Upper lobe of left lung (tissue), 6 donors: ENCODE measurements at regions not wholly inside any gene's neighbourhood (a gene's known extent, or its start where the extent isn't known, plus 50 kb on each side); places are given as distances from the start of the nearest gene placed in this dataset.
A peak's percentile ranks its signal among the peaks of the same experiment; 100 is the strongest.

Experiments
- ATAC-seq, 2 donors: fragments of 200-7000 bp; cut with Tn5 transposase; one replicate each; pipeline ENCODE4 v1.9.1; 2022; ENCODE audit warnings: mild to moderate bottlenecking in 2 of 2, moderate library complexity in 2 of 2; ENCODE audit not compliant: low FRiP score in 2 of 2
- DNase-seq, 2 donors: peaks; one replicate each; pipeline ENCODE4 v3.0.0-alpha.2; 2019 to 2020
- H3K27ac ChIP-seq, 4 donors: fragments of 200-600 bp; sonication (generic); one replicate each; pipeline ENCODE4 v1.5.1; 2016 to 2019
- H3K27me3 ChIP-seq, 4 donors: fragments of 200-600 bp; sonication (generic); one replicate each; pipeline ENCODE4 v1.5.1; 2017 to 2019
- H3K36me3 ChIP-seq, 4 donors: fragments of 200-600 bp; sonication (generic); one replicate each; pipeline ENCODE4 v1.5.1; 2016 to 2019
- H3K4me1 ChIP-seq, 4 donors: fragments of 200-600 bp; sonication (generic); one replicate each; pipeline ENCODE4 v1.5.1; 2018 to 2019
- H3K4me3 ChIP-seq, 4 donors: fragments of 200-600 bp; sonication (generic); one replicate each; pipeline ENCODE4 v1.5.1; 2017 to 2019; ENCODE audit warnings: mild to moderate bottlenecking in 2 of 4, moderate library complexity in 1 of 4
- H3K9me3 ChIP-seq, 4 donors: fragments of 200-600 bp; sonication (generic); one replicate each; pipeline ENCODE4 v1.5.1; 2018 to 2019
- EP300 ChIP-seq, 4 donors: sonication (generic); formaldehyde crosslinking; IDR thresholded peaks; one replicate each; pipeline ENCODE4 v1.5.1; 2017; ENCODE audit warnings: antibody characterized with exemption in 4 of 4, control low read depth in 2 of 4
- POLR2A ChIP-seq, 4 donors: fragments of 450-650 bp; IDR thresholded peaks; one replicate each; pipeline ENCODE4 v1.5.1; 2016 to 2017; ENCODE audit warnings: antibody characterized with exemption in 4 of 4, mild to moderate bottlenecking in 2 of 4
- POLR2AphosphoS5 ChIP-seq, 2 donors: sonication (generic); formaldehyde crosslinking; IDR thresholded peaks; one replicate each; pipeline ENCODE4 v1.5.1; 2017; ENCODE audit warnings: antibody characterized with exemption in 2 of 2
- WGBS, 2 donors: methylation state at CpG; one replicate each; pipeline ENCODE4 v1.1.5; 2017 to 2018; 5-methylcytosine and 5-hydroxymethylcytosine counted together
- TF ChIP-seq, protein P1 (sequence below), 6 experiments: fragments of 450-650 bp in 4 of 6; fragments of 200-600 bp in 2 of 6; sonication (generic) in 2 of 6; IDR thresholded peaks; one replicate each; pipeline ENCODE4 v1.5.1; 2016 to 2019; ENCODE audit warnings: antibody characterized with exemption in 6 of 6
- donor health status: DM: no; HTN: no; CAD: no; lungs with moderate emphysema.
- donor health status: DM: no; HTN: yes; CAD: no; lungs with severe emphysema.

DNA sequence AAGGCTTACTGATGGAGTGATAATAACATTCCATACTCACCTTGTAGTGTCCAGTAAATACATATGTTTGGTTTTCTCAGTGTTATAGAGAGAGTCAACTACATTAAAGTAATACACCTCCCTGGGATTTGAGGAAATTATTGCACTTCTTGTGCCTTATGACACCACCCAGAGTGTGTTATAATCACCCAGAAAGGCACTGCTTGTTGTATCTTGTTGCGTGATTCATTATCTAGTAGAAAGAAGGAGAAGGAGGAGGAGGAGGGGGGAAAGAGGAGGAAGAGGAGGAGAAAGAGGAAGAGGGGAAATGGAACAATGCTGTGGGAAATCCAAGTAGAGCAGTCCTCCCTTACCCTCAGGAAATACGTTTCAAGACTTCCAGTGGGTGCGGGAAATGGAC lies 661.8 kb upstream of the WWC1 start:
- TF ChIP-seq POLR2AphosphoS5 (IDR thresholded peaks at IDR 0.05) = no peak
- TF ChIP-seq EP300 (IDR thresholded peaks at IDR 0.05) = no peak
- TF ChIP-seq POLR2A (IDR thresholded peaks at IDR 0.05) = no peak
- TF ChIP-seq, protein P1, sequence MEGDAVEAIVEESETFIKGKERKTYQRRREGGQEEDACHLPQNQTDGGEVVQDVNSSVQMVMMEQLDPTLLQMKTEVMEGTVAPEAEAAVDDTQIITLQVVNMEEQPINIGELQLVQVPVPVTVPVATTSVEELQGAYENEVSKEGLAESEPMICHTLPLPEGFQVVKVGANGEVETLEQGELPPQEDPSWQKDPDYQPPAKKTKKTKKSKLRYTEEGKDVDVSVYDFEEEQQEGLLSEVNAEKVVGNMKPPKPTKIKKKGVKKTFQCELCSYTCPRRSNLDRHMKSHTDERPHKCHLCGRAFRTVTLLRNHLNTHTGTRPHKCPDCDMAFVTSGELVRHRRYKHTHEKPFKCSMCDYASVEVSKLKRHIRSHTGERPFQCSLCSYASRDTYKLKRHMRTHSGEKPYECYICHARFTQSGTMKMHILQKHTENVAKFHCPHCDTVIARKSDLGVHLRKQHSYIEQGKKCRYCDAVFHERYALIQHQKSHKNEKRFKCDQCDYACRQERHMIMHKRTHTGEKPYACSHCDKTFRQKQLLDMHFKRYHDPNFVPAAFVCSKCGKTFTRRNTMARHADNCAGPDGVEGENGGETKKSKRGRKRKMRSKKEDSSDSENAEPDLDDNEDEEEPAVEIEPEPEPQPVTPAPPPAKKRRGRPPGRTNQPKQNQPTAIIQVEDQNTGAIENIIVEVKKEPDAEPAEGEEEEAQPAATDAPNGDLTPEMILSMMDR (IDR thresholded peaks at IDR 0.05) = no peak
- WGBS, 2 donors = 65 to 78% methylated on average over 3 of the region's 3 CpGs
- H3K27ac ChIP-seq = no peak overlapping the region
- H3K4me1 ChIP-seq = no peaks in the 10 kb centered on the region
- DNase-seq = no peak
- no peaks in the 10 kb centered on the region for H3K9me3 ChIP-seq
- H3K36me3 ChIP-seq = no peaks in the 10 kb centered on the region
- ATAC-seq = no peak
- no peaks in the 10 kb centered on the region for H3K27me3 ChIP-seq
- no peak overlapping the region for H3K4me3 ChIP-seq

DNA sequence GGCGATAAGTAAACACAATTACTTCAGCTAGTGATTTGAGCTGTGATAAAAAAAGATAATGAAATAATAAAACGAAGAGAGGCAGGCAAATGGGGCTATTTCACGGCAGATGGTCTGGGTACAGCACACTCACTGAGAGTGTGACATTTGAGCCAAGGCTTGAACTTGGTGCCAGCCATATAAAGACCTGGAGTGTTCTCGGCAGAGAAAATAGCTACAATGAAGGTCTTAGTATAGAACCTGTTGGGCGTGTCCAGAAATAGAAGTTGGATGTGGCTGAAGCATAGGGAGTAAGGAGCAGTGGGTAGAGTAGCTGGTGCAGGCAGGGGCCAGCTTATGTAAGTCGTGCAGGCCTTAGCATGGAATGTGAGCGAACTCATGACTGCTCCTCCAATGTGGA lies 660.3 kb upstream of the WWC1 start:
- DNase-seq (no peak), ATAC-seq (no peak)
- Histone ChIP-seq H3K4me3 (no peak overlapping the region), H3K27ac (no peak overlapping the region), H3K4me1 (no peaks in the 10 kb centered on the region), H3K9me3 (no peaks in the 10 kb centered on the region), H3K27me3 (no peaks in the 10 kb centered on the region), H3K36me3 (no peaks in the 10 kb centered on the region)
- WGBS, 2 donors = 82 to 84% methylated on average over 7 of the region's 7 CpGs
- no peak for TF ChIP-seq POLR2A (IDR thresholded peaks at IDR 0.05)
- TF ChIP-seq, protein P1 (IDR thresholded peaks at IDR 0.05) = no peak
- TF ChIP-seq POLR2AphosphoS5 (IDR thresholded peaks at IDR 0.05) = no peak
- no peak for TF ChIP-seq EP300 (IDR thresholded peaks at IDR 0.05)

DNA sequence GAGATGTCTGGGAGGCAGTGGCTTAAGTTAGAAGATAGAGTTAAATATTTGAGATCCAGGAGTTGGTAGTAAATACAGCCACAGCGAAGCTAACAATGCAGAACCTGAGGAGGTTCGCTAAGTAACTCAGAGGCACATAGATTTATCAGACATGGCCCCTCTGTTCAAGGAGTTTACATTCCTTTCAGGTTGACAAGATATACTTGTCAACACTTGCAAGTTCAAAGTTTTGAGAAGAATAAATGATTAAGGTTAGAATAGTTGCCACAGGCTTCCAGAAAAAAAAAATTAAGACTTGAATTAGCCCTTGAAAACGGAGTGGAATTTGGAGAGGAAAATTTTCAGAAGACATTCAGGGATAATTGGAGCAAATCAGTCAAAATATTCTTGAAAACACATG lies 658.3 kb upstream of the WWC1 start:
- Histone ChIP-seq H3K4me3 (no peak overlapping the region), H3K27ac (no peak overlapping the region), H3K27me3 (no peaks in the 10 kb centered on the region), H3K4me1 (no peaks in the 10 kb centered on the region), H3K9me3 (no peaks in the 10 kb centered on the region), H3K36me3 (no peaks in the 10 kb centered on the region)
- no peak for DNase-seq
- ATAC-seq = no peak
- WGBS, 2 donors = 46 to 52% methylated on average over 3 of the region's 3 CpGs
- TF ChIP-seq, protein P1 (IDR thresholded peaks at IDR 0.05) = no peak
- no peak for TF ChIP-seq POLR2AphosphoS5 (IDR thresholded peaks at IDR 0.05)
- TF ChIP-seq POLR2A (IDR thresholded peaks at IDR 0.05) = no peak
- TF ChIP-seq EP300 (IDR thresholded peaks at IDR 0.05) = no peak

DNA sequence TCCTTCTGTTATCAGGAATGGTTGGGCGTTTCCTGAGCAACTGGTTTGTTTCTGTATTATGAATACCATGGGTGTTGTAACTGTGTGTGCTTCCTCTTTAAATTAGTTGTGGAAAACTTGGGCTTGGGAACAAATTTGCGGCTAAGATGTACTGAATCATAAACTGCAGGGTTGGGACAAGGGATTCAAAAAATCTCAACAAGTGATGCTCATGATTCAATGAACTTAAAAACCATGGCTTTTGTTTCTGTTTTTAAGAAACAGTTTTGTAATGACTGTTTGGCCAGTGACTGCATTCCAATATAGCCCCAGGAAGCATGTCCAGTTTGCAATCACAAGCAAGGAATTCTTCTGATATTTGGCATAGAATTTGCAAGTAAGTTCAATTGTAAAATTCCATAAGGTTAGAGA lies 657.5 kb upstream of the WWC1 start:
- Histone ChIP-seq H3K4me1 (no peaks in the 10 kb centered on the region), H3K36me3 (no peaks in the 10 kb centered on the region), H3K27ac (no peak overlapping the region), H3K27me3 (no peaks in the 10 kb centered on the region), H3K9me3 (no peaks in the 10 kb centered on the region), H3K4me3 (no peak overlapping the region)
- TF ChIP-seq POLR2A (IDR thresholded peaks at IDR 0.05) = no peak
- no peak for TF ChIP-seq EP300 (IDR thresholded peaks at IDR 0.05)
- TF ChIP-seq POLR2AphosphoS5 (IDR thresholded peaks at IDR 0.05) = no peak
- TF ChIP-seq, protein P1 (IDR thresholded peaks at IDR 0.05) = no peak
- ATAC-seq (peak in 1 of 2 donors; percentile 39), DNase-seq (no peak)
- 28 to 53% methylated on average over 2 of the region's 2 CpGs for WGBS, 2 donors

DNA sequence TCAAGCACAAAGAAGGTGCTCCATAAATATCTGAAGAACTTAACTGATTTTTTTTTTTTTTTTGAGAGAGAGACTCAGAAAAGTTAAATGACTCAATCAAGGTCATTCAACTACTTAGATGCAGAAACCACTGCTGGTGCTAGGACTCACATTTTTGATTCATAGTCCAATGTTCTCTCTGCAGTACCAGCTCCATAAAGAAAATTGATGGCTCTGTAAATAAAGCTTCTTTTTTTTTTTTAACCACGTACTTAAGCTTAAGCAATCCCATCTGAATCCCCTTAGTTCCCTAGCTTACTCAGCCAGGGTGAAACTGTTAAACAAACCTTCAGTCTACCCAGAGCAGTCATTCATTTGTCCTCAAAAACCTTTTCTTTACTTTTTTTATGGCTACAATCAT lies 657.0 kb upstream of the WWC1 start:
- Histone ChIP-seq H3K4me1 (no peaks in the 10 kb centered on the region), H3K4me3 (no peak overlapping the region), H3K27me3 (no peaks in the 10 kb centered on the region), H3K27ac (no peak overlapping the region), H3K9me3 (no peaks in the 10 kb centered on the region), H3K36me3 (no peaks in the 10 kb centered on the region)
- DNase-seq (no peak), ATAC-seq (no peak)
- WGBS, 2 donors = 9 to 16% methylated on average over 1 of the region's 1 CpG
- TF ChIP-seq POLR2A (IDR thresholded peaks at IDR 0.05) = no peak
- no peak for TF ChIP-seq POLR2AphosphoS5 (IDR thresholded peaks at IDR 0.05)
- TF ChIP-seq, protein P1 (IDR thresholded peaks at IDR 0.05) = no peak
- TF ChIP-seq EP300 (IDR thresholded peaks at IDR 0.05) = no peak
